HCT116 (cell line): ENCODE measurements at regions not wholly inside any gene's neighbourhood (a gene's known extent, or its start where the extent isn't known, plus 50 kb on each side); places are given as distances from the start of the nearest gene placed in this dataset.

ENCODE experiments used
- CTCF ChIP-seq, 3 experiments: fragments of 200-600 bp in 1 of 3; sonication (generic) in 1 of 3; IDR thresholded peaks in 2 of 3; conservative IDR thresholded peaks in 1 of 3; 2 replicates each; pipeline ENCODE4 v1.5.1; 2012 to 2017; ENCODE audit warnings: low read depth in 2 of 3, low read length in 2 of 3, antibody characterized with exemption in 1 of 3, borderline replicate concordance in 1 of 3, control low read depth in 1 of 3, mild to moderate bottlenecking in 1 of 3, mixed read lengths in 1 of 3, mixed run types in 1 of 3, moderate library complexity in 1 of 3; ENCODE audit not compliant: insufficient read depth in 1 of 3
- EZH2phosphoT487 ChIP-seq: fragments of 200-600 bp; IDR thresholded peaks from 2 replicates; pipeline ENCODE4 v1.6.1; 2018; ENCODE audit warnings: antibody characterized with exemption, borderline replicate concordance
- POLR2A ChIP-seq: IDR thresholded peaks from 2 replicates; pipeline ENCODE4 v1.7.0; 2011; ENCODE audit warnings: borderline replicate concordance; ENCODE audit not compliant: insufficient read depth, insufficient read length; ENCODE audit errors: extremely low read depth
- REST ChIP-seq: IDR thresholded peaks from 2 replicates; pipeline ENCODE4 v1.6.1; 2012; ENCODE audit warnings: low read depth
- YY1 ChIP-seq: IDR thresholded peaks from 2 replicates; pipeline ENCODE4 v1.6.1; 2011; ENCODE audit warnings: low read length, low read depth, moderate library complexity, mild to moderate bottlenecking; ENCODE audit not compliant: insufficient replicate concordance; ENCODE audit errors: extremely low read depth
- ZBTB33 ChIP-seq: IDR thresholded peaks from 2 replicates; pipeline ENCODE4 v1.6.1; 2011; ENCODE audit warnings: mild to moderate bottlenecking, low read length, moderate library complexity; ENCODE audit not compliant: insufficient replicate concordance; ENCODE audit errors: extremely low read depth
- ZFX ChIP-seq: fragments of 450-650 bp; IDR thresholded peaks from 2 replicates; pipeline ENCODE4 v1.6.1; 2017
- ZNF274 ChIP-seq: fragments of 200-500 bp; sonication (Bioruptor generic); IDR thresholded peaks from 2 replicates; pipeline ENCODE4 v1.6.1; 2014; ENCODE audit warnings: mild to moderate bottlenecking, low read depth, low read length, inconsistent platforms

GRCh38 chr15:62546628-62547027 lies 381.5 kb upstream of the C2CD4B start:
- TF ChIP-seq EZH2phosphoT487 (no peak), YY1 (no peak), CTCF (IDR thresholded peaks at IDR 0.05 in 2 of 3, conservative IDR thresholded peaks at IDR 0.05 in 1 of 3; ENCODE audit: borderline replicate concordance in 1 of 3, insufficient read depth in 1 of 3, low read depth in 2 of 3, low read length in 2 of 3) (no peak), REST (no peak), ZBTB33 (no peak), POLR2A (no peak), ZNF274 (no peak), ZFX (no peak)
